GM12878 (cell line): ENCODE measurements at regions not wholly inside any gene's neighbourhood (a gene's known extent, or its start where the extent isn't known, plus 50 kb on each side); places are given as distances from the start of the nearest gene placed in this dataset.

ENCODE experiments used
- ATAC-seq: fragments of 200-7000 bp; cut with Tn5 transposase; 3 replicates; pipeline ENCODE4 v1.9.1; 2020; ENCODE audit warnings: mild to moderate bottlenecking, moderate library complexity
- BruUV-seq: library from RNA; stranded (reverse); fragments of 400-500 nt; replicated peaks from 2 replicates; lab custom pipeline; 2021; lab: Mats Ljungman, UMichigan
- CTCF ChIA-PET: fragments of 300-600 bp; sonication (Branson Sonifier 250); formaldehyde crosslinking; extraction: SDS; loops from one replicate; lab custom pipeline; 2021; ENCODE audit warnings: inconsistent platforms; lab: Yijun Ruan, JAX
- POLR2A ChIA-PET: fragments of 350-600 bp; formaldehyde crosslinking; extraction: SDS; loops from one replicate; lab custom pipeline; 2021; ENCODE audit warnings: inconsistent platforms; lab: Charles Lee
- RAD21 ChIA-PET: fragments of 300-600 bp; sonication (Branson Sonifier 250); formaldehyde crosslinking; loops from one replicate; lab custom pipeline; 2023; ENCODE audit warnings: antibody characterized with exemption; ENCODE audit not compliant: unreplicated experiment; lab: Charles Lee
- SMC1A ChIA-PET: fragments of 300-600 bp; sonication (Branson Sonifier 250); formaldehyde crosslinking; loops from one replicate; lab custom pipeline; 2023; ENCODE audit not compliant: unreplicated experiment, uncharacterized antibody; lab: Charles Lee
- DNase-seq: peaks from one replicate; pipeline ENCODE4 v3.0.0-alpha.2; 2011; ENCODE audit warnings: low read depth, low spot score
- FAIRE-seq: peaks from 3 replicates; lab custom pipeline; 2011; peaks lifted over from hg19 to GRCh38; lab: Jason Lieb, UNC
- H2AFZ ChIP-seq: 2 replicates; pipeline ENCODE4 v1.6.0; 2011; ENCODE audit warnings: low read depth, low read length, control low read depth; ENCODE audit not compliant: control insufficient read depth
- H3K27ac ChIP-seq: 2 replicates; pipeline ENCODE4 v1.5.1; 2011; ENCODE audit warnings: control low read depth; ENCODE audit not compliant: control insufficient read depth, insufficient read depth
- H3K27me3 ChIP-seq, 2 experiments: replicated peaks in 1 of 2; 2 replicates each; pipeline versions ENCODE4 v1.6.0 to v1.6.1; 2011; ENCODE audit warnings: low read length in 1 of 2; ENCODE audit not compliant: control insufficient read depth in 2 of 2, insufficient read depth in 2 of 2
- H3K36me3 ChIP-seq, 2 experiments: 2 replicates each; pipeline ENCODE4 v1.5.1; 2011; ENCODE audit warnings: low read length in 1 of 2; ENCODE audit not compliant: control insufficient read depth in 2 of 2, insufficient read depth in 2 of 2
- H3K4me1 ChIP-seq: 2 replicates; pipeline ENCODE4 v1.6.1; 2011; ENCODE audit warnings: mild to moderate bottlenecking, low read length, moderate library complexity, mixed read lengths; ENCODE audit not compliant: control insufficient read depth, insufficient read depth
- H3K4me2 ChIP-seq: 2 replicates; pipeline ENCODE4 v1.6.0; 2011; ENCODE audit warnings: control low read depth; ENCODE audit not compliant: control insufficient read depth, insufficient read depth
- H3K4me3 ChIP-seq: fragments of 200-600 bp; sonication (generic); 2 replicates; pipeline ENCODE4 v1.5.1; 2016
- H3K79me2 ChIP-seq: 2 replicates; pipeline ENCODE4 v1.6.0; 2011; ENCODE audit warnings: low read length; ENCODE audit not compliant: control insufficient read depth, insufficient read depth
- H3K9ac ChIP-seq: 2 replicates; pipeline ENCODE4 v1.8.0; 2011; ENCODE audit warnings: low read length, control low read depth, mixed read lengths; ENCODE audit not compliant: control insufficient read depth, insufficient read depth
- H3K9me3 ChIP-seq: replicated peaks from 3 replicates; pipeline ENCODE4 v1.5.1; 2011; ENCODE audit warnings: mild to moderate bottlenecking, low read length; ENCODE audit not compliant: control insufficient read depth, insufficient read depth
- H4K20me1 ChIP-seq: 2 replicates; pipeline ENCODE4 v1.6.0; 2011; ENCODE audit not compliant: control insufficient read depth, insufficient read depth
- CREB1 ChIP-seq: IDR thresholded peaks from 2 replicates; pipeline ENCODE4 v1.6.1; 2012; ENCODE audit warnings: low read depth, mild to moderate bottlenecking, inconsistent platforms
- CUX1 ChIP-seq: IDR thresholded peaks from 2 replicates; pipeline ENCODE4 v1.6.1; 2012; ENCODE audit warnings: improper control_type of control experiment, low read depth, low read length; ENCODE audit not compliant: insufficient replicate concordance
- E2F8 ChIP-seq: fragments of 450-650 bp; IDR thresholded peaks from 2 replicates; pipeline ENCODE4 v1.6.1; 2018; ENCODE audit warnings: mild to moderate bottlenecking, low read depth, moderate library complexity; ENCODE audit not compliant: partially characterized antibody
- EP300 ChIP-seq, 2 experiments: fragments of 150-350 bp in 1 of 2; IDR thresholded peaks; 2 replicates each; pipeline ENCODE4 v1.6.1; 2011 to 2012; ENCODE audit warnings: low read depth in 2 of 2, low read length in 2 of 2, borderline replicate concordance in 1 of 2, improper control_type of control experiment in 1 of 2, inconsistent platforms in 1 of 2; ENCODE audit not compliant: control insufficient read depth in 1 of 2
- FOXM1 ChIP-seq: IDR thresholded peaks from 2 replicates; pipeline ENCODE4 v1.6.1; 2012; ENCODE audit warnings: low read depth, mild to moderate bottlenecking, inconsistent platforms, low read length, moderate library complexity
- IKZF2 ChIP-seq, 2 experiments: fragments of 450-650 bp; IDR thresholded peaks; 2 replicates each; pipeline ENCODE4 v1.6.1; 2017; ENCODE audit warnings: mild to moderate bottlenecking in 2 of 2, moderate library complexity in 2 of 2
- MEF2B ChIP-seq: fragments of 450-650 bp; IDR thresholded peaks from 2 replicates; pipeline ENCODE4 v1.6.1; 2018; ENCODE audit warnings: mild to moderate bottlenecking, moderate library complexity; ENCODE audit not compliant: partially characterized antibody, poor library complexity, severe bottlenecking
- PML ChIP-seq: IDR thresholded peaks from 2 replicates; pipeline ENCODE4 v1.6.1; 2012; ENCODE audit warnings: low read length, inconsistent platforms
- RBBP5 ChIP-seq: fragments of 200-600 bp; sonication (generic); conservative IDR thresholded peaks from 2 replicates; pipeline ENCODE4 v1.6.1; 2016
- USF1 ChIP-seq: IDR thresholded peaks from 2 replicates; pipeline ENCODE4 v1.6.1; 2011; ENCODE audit warnings: borderline replicate concordance, low read depth, mild to moderate bottlenecking, moderate library complexity, mixed read lengths, low read length; ENCODE audit not compliant: insufficient read depth; ENCODE audit errors: extremely low read length
- YBX1 ChIP-seq: fragments of 450-650 bp; IDR thresholded peaks from 2 replicates; pipeline ENCODE4 v1.6.1; 2016; ENCODE audit warnings: antibody characterized with exemption
- ZNF622 ChIP-seq: fragments of 450-650 bp; IDR thresholded peaks from 2 replicates; pipeline ENCODE4 v1.6.1; 2017; ENCODE audit warnings: mild to moderate bottlenecking, inconsistent platforms
- WGBS: methylation state at CpG from one replicate; pipeline ENCODE4 v1.1.6; 2016; ENCODE audit warnings: low lambda C conversion rate; ENCODE audit not compliant: insufficient replicate concordance, insufficient coverage; ENCODE audit errors: missing lambda C conversion rate; 5-methylcytosine and 5-hydroxymethylcytosine counted together
- in situ Hi-C: fragments of 300-500 bp; cut with MboI; formaldehyde crosslinking; loops from 9 replicates; pipeline ENCODE4 v1.14.3; 2018; ENCODE audit warnings: mixed read lengths
- intact Hi-C: fragments of 100-400 bp; cut with micrococcal nuclease; formaldehyde crosslinking; loops from one replicate; pipeline ENCODE4 v1.14.2; 2022; ENCODE audit not compliant: unreplicated experiment

GRCh38 chr2:238967978-238968360 lies 120.1 kb downstream of the TWIST2 start (continued):
- TF ChIP-seq RBBP5 (no peak), YBX1 (no peak), PML (no peak), EP300 (IDR thresholded peaks at IDR 0.05; ENCODE audit: borderline replicate concordance in 1 of 2, control insufficient read depth in 1 of 2, low read depth in 2 of 2, low read length in 2 of 2) (no peak), IKZF2 (IDR thresholded peaks at IDR 0.05) (no peak)
- TF ChIP-seq, all 136 proteins: peak for 0

GRCh38 chr2:238968616-238969384 lies 120.9 kb downstream of the TWIST2 start:
- Histone ChIP-seq H3K27me3 (no peaks in the 10 kb centered on the region), H2AFZ (no peak overlapping the region), H3K27ac (no peak overlapping the region), H3K4me1 (no peaks in the 10 kb centered on the region), H3K4me3 (no peak overlapping the region), H3K9me3 (no peaks in the 10 kb centered on the region), H3K4me2 (no peak overlapping the region), H3K36me3 (no peaks in the 10 kb centered on the region), H3K9ac (no peak overlapping the region), H4K20me1 (no peaks in the 10 kb centered on the region), H3K79me2 (no peaks in the 10 kb centered on the region)
- SMC1A ChIA-PET, result no interaction called here
- FAIRE-seq (no peak), DNase-seq (no peak), ATAC-seq (no peak)
- CTCF ChIA-PET, result interaction anchor here (0.8 kb wide), 1 partner anchor 13 kb away, joined by 3 read pairs; no protein-coding TSS in a partner anchor
- intact Hi-C loops (no loop called here), in situ Hi-C loops (no loop called here)
- BruUV-seq, result no TSS peak
- POLR2A ChIA-PET, result no interaction called here
- TF ChIP-seq E2F8 (no peak), USF1 (no peak), ZNF622 (no peak), CUX1 (no peak), MEF2B (no peak), CREB1 (no peak), FOXM1 (no peak)
- RAD21 ChIA-PET, result no interaction called here
- WGBS, result 28% methylated on average over 16 of the region's 18 CpGs
